ENCODE measurements at regions not wholly inside any gene's neighbourhood (a gene's known extent, or its start where the extent isn't known, plus 50 kb on each side); places are given as distances from the start of the nearest gene placed in this dataset.
A peak's percentile ranks its signal among the peaks of the same experiment; 100 is the strongest.

- Histone ChIP-seq H3K4me1 (ENCODE audit: control insufficient read depth in 3 of 3, insufficient read depth in 2 of 3, low read depth in 1 of 3, low read length in 2 of 3) (peaks cover 0 to 13% (median 4%) of the 10 kb centered on the region in 3 donors), H3K4me3 (ENCODE audit: low read depth in 1 of 3, low read length in 3 of 3) (peak overlapping the region in 1 of 3 donors; percentile 11), H3K27ac (ENCODE audit: low read depth in 1 of 3, low read length in 2 of 3) (peak overlapping the region in 2 of 3 donors; percentile 11 to 73), H3K36me3 (ENCODE audit: control insufficient read depth in 3 of 3, insufficient read depth in 2 of 3, low read depth in 1 of 3, low read length in 3 of 3) (no peaks in the 10 kb centered on the region), H3K9me3 (ENCODE audit: control insufficient read depth in 2 of 2, insufficient read depth in 1 of 2, low read depth in 1 of 2, low read length in 1 of 2) (no peaks in the 10 kb centered on the region), H3K27me3 (ENCODE audit: control insufficient read depth in 3 of 3, insufficient read depth in 3 of 3, low read length in 3 of 3) (no peaks in the 10 kb centered on the region)
- no peak for DNase-seq
- FAIRE-seq, result no peak
- 65 to 80% (median 72%) methylated on average over 11 of the region's 11 CpGs for WGBS, 3 donors
These were observed 75.7 kb downstream of the PITPNM2 start for GRCh38 chr12:123075087-123075645.

DNA sequence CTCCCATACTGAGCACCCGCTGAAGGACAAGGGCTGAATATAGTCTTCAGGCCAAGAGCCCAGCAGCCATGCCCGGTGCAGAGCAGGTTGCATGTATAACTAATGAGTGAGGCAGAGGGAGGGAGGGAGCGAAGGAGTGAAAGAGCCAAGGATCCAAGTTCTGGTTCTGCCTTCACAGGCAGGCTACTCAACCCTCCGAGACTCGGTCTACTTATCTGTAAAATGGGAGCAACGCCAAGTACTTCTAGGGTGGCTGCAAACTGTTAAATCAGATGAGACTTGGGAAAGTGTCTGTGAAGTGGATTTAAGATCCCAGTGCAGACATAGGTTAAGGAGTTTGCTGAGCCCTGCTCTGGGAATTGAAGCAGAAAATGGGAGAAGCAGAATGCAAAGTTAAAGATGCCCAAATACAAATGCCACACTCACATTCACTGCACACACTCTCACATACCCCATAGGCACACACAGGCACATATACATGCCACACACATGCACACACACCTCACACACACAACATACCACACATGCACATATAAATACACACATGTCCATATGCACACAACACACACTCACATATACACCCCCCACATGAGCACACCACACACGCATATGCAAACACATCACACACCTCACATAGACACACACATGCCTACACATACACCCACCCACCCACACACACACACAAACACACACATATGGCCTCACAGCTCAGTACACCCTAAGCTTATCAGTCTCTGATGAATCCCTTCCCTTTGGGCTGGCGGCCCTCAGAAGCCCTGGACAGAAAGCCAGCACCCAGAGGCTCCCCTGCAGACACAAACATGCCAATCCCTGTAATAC lies 76.7 kb downstream of the PITPNM2 start:
- no peak overlapping the region for H3K27ac ChIP-seq (ENCODE audit: low read depth in 1 of 3, low read length in 2 of 3)
- no peak overlapping the region for H3K4me3 ChIP-seq (ENCODE audit: low read depth in 1 of 3, low read length in 3 of 3)
- H3K9me3 ChIP-seq (ENCODE audit: control insufficient read depth in 2 of 2, insufficient read depth in 1 of 2, low read depth in 1 of 2, low read length in 1 of 2), result no peaks in the 10 kb centered on the region
- peaks cover 0 to 23% (median 4%) of the 10 kb centered on the region in 3 donors for H3K4me1 ChIP-seq (ENCODE audit: control insufficient read depth in 3 of 3, insufficient read depth in 2 of 3, low read depth in 1 of 3, low read length in 2 of 3)
- 89 to 93% (median 91%) methylated on average over 8 of the region's 8 CpGs for WGBS, 3 donors
- FAIRE-seq, result no peak
- no peak for DNase-seq
- H3K27me3 ChIP-seq (ENCODE audit: control insufficient read depth in 3 of 3, insufficient read depth in 3 of 3, low read length in 3 of 3), result no peaks in the 10 kb centered on the region
- H3K36me3 ChIP-seq (ENCODE audit: control insufficient read depth in 3 of 3, insufficient read depth in 2 of 3, low read depth in 1 of 3, low read length in 3 of 3), result no peaks in the 10 kb centered on the region

GRCh38 chr12:123073292-123073691 lies 77.6 kb downstream of the PITPNM2 start:
- H3K36me3 ChIP-seq (ENCODE audit: control insufficient read depth in 3 of 3, insufficient read depth in 2 of 3, low read depth in 1 of 3, low read length in 3 of 3), result no peaks in the 10 kb centered on the region
- WGBS, 3 donors, result 83 to 85% (median 83%) methylated on average over 3 of the region's 3 CpGs
- H3K27ac ChIP-seq (ENCODE audit: low read depth in 1 of 3, low read length in 2 of 3), result no peak overlapping the region
- FAIRE-seq (no peak), DNase-seq (no peak)
- peaks cover 0 to 24% (median 4%) of the 10 kb centered on the region in 3 donors for H3K4me1 ChIP-seq (ENCODE audit: control insufficient read depth in 3 of 3, insufficient read depth in 2 of 3, low read depth in 1 of 3, low read length in 2 of 3)
- H3K9me3 ChIP-seq (ENCODE audit: control insufficient read depth in 2 of 2, insufficient read depth in 1 of 2, low read depth in 1 of 2, low read length in 1 of 2), result no peaks in the 10 kb centered on the region
- no peaks in the 10 kb centered on the region for H3K27me3 ChIP-seq (ENCODE audit: control insufficient read depth in 3 of 3, insufficient read depth in 3 of 3, low read length in 3 of 3)
- H3K4me3 ChIP-seq (ENCODE audit: low read depth in 1 of 3, low read length in 3 of 3), result no peak overlapping the region

GRCh38 chr12:123071857-123072256 lies 79.0 kb downstream of the PITPNM2 start:
- Histone ChIP-seq H3K4me3 (ENCODE audit: low read depth in 1 of 3, low read length in 3 of 3) (no peak overlapping the region), H3K36me3 (ENCODE audit: control insufficient read depth in 3 of 3, insufficient read depth in 2 of 3, low read depth in 1 of 3, low read length in 3 of 3) (no peaks in the 10 kb centered on the region), H3K4me1 (ENCODE audit: control insufficient read depth in 3 of 3, insufficient read depth in 2 of 3, low read depth in 1 of 3, low read length in 2 of 3) (peaks cover 0 to 24% (median 4%) of the 10 kb centered on the region in 3 donors), H3K27ac (ENCODE audit: low read depth in 1 of 3, low read length in 2 of 3) (no peak overlapping the region), H3K27me3 (ENCODE audit: control insufficient read depth in 3 of 3, insufficient read depth in 3 of 3, low read length in 3 of 3) (no peaks in the 10 kb centered on the region), H3K9me3 (ENCODE audit: control insufficient read depth in 2 of 2, insufficient read depth in 1 of 2, low read depth in 1 of 2, low read length in 1 of 2) (no peaks in the 10 kb centered on the region)
- 85 to 92% (median 87%) methylated on average over 5 of the region's 5 CpGs for WGBS, 3 donors
- FAIRE-seq, result no peak
- no peak for DNase-seq

- H3K36me3 ChIP-seq (ENCODE audit: control insufficient read depth in 3 of 3, insufficient read depth in 2 of 3, low read depth in 1 of 3, low read length in 3 of 3), result no peaks in the 10 kb centered on the region
- H3K4me1 ChIP-seq (ENCODE audit: control insufficient read depth in 3 of 3, insufficient read depth in 2 of 3, low read depth in 1 of 3, low read length in 2 of 3), result peaks cover 0 to 24% (median 4%) of the 10 kb centered on the region in 3 donors
- no peak for FAIRE-seq
- H3K27ac ChIP-seq (ENCODE audit: low read depth in 1 of 3, low read length in 2 of 3), result peak overlapping the region in 1 of 3 donors; percentile 4
- H3K27me3 ChIP-seq (ENCODE audit: control insufficient read depth in 3 of 3, insufficient read depth in 3 of 3, low read length in 3 of 3), result no peaks in the 10 kb centered on the region
- 66 to 85% (median 81%) methylated on average over 14 of the region's 14 CpGs for WGBS, 3 donors
- H3K4me3 ChIP-seq (ENCODE audit: low read depth in 1 of 3, low read length in 3 of 3), result no peak overlapping the region
- H3K9me3 ChIP-seq (ENCODE audit: control insufficient read depth in 2 of 2, insufficient read depth in 1 of 2, low read depth in 1 of 2, low read length in 1 of 2), result no peaks in the 10 kb centered on the region
- DNase-seq, result no peak
These were observed 79.6 kb downstream of the PITPNM2 start for GRCh38 chr12:123071099-123071800.

DNA sequence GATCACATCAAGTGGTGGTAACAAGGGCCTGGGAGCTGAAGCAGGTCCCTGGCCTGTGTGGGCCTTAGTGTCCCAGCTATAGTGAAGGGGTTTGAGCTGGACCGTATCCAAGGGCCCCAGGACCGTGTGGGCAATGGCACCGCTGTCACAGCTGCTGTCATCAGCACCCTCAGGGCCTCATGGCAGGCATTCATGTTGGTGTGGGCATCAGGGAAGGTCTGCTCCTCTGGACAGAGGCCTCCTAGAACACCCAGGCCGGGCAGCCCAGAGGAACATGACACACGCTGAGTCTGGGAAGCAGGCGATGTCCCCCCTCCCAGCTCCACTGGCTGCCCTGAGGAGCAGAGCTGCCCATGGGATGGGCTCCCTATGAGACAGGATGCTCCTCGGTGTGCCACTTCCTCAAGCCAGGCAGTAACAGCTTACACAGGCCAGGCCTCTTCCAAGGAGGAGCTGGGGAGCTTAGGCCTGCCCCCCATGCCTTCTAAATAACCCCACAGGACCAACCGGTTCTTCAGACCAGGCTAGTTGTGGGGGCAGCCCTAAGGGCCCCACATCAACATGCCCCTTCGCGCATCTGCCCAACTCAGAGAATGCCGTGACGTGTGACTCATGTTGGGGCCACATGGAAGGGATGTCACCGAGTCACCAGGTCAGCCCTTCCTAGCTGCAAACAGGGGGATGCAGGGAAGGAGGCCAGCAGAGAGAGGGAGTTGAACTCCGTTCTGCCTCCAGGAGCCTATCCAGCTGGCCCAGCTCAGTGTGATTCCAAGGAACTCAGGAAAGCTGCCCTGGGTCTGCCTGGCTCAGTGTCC lies 80.4 kb downstream of the PITPNM2 start:
- H3K36me3 ChIP-seq (ENCODE audit: control insufficient read depth in 3 of 3, insufficient read depth in 2 of 3, low read depth in 1 of 3, low read length in 3 of 3), result peaks cover 0 to 3% (median 0%) of the 10 kb centered on the region in 3 donors
- H3K4me3 ChIP-seq (ENCODE audit: low read depth in 1 of 3, low read length in 3 of 3), result no peak overlapping the region
- no peaks in the 10 kb centered on the region for H3K9me3 ChIP-seq (ENCODE audit: control insufficient read depth in 2 of 2, insufficient read depth in 1 of 2, low read depth in 1 of 2, low read length in 1 of 2)
- no peak for FAIRE-seq
- H3K27me3 ChIP-seq (ENCODE audit: control insufficient read depth in 3 of 3, insufficient read depth in 3 of 3, low read length in 3 of 3), result no peaks in the 10 kb centered on the region
- DNase-seq, result no peak
- 78 to 87% (median 87%) methylated on average over 14 of the region's 14 CpGs for WGBS, 3 donors
- H3K27ac ChIP-seq (ENCODE audit: low read depth in 1 of 3, low read length in 2 of 3), result peak overlapping the region in 1 of 3 donors; percentile 9
- peaks cover 0 to 17% (median 3%) of the 10 kb centered on the region in 3 donors for H3K4me1 ChIP-seq (ENCODE audit: control insufficient read depth in 3 of 3, insufficient read depth in 2 of 3, low read depth in 1 of 3, low read length in 2 of 3)

DNA sequence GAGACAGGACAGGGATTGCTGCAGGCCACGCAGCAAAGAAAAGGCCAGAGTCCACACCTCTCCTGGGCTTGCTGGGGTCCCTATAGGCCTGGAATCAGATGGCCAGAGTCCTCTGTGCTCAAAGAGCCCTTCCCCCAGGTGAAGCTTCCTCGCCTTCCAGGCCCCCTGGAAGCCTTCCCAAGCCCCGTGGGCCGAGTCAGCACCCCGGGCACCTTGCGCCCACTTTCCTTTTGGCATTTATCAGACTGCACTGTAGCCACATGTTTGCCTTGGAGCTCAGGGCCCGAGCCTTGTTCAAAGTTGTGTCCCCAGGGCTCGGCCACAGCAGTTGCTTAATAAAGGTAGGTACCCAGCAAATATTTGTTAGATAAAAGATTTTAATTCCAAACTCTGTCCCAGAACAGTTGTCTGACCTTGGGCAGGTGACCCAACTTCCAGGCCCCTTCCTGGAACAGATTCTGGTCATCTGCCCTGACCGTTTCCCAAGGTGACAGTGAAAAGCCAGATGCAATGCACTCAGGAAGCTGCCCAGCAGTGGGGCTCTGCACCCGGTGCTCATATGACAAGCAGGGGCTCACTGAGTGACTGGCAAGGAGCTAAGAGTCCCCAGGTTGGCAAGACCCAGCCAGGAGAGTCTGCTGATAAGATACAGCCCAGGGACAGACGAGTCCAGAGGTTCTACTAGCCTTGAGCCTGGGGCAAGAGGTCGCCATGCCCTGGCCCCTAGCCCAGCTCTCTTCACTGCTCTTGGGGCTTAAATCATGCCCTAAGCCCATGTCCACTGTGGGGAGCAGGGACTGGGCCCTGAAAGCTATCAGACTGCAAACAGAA lies 81.2 kb downstream of the PITPNM2 start:
- peaks cover 0 to 13% (median 0%) of the 10 kb centered on the region in 3 donors for H3K4me1 ChIP-seq (ENCODE audit: control insufficient read depth in 3 of 3, insufficient read depth in 2 of 3, low read depth in 1 of 3, low read length in 2 of 3)
- WGBS, 3 donors, result 68 to 81% (median 78%) methylated on average over 12 of the region's 12 CpGs
- no peak for FAIRE-seq
- no peaks in the 10 kb centered on the region for H3K27me3 ChIP-seq (ENCODE audit: control insufficient read depth in 3 of 3, insufficient read depth in 3 of 3, low read length in 3 of 3)
- H3K27ac ChIP-seq (ENCODE audit: low read depth in 1 of 3, low read length in 2 of 3), result peak overlapping the region in 1 of 3 donors; percentile 48
- DNase-seq, result peak in 1 of 2 donors; percentile 55
- H3K36me3 ChIP-seq (ENCODE audit: control insufficient read depth in 3 of 3, insufficient read depth in 2 of 3, low read depth in 1 of 3, low read length in 3 of 3), result peaks cover 0 to 3% (median 0%) of the 10 kb centered on the region in 3 donors
- no peak overlapping the region for H3K4me3 ChIP-seq (ENCODE audit: low read depth in 1 of 3, low read length in 3 of 3)
- no peaks in the 10 kb centered on the region for H3K9me3 ChIP-seq (ENCODE audit: control insufficient read depth in 2 of 2, insufficient read depth in 1 of 2, low read depth in 1 of 2, low read length in 1 of 2)
